ENCODE measurements at regions not wholly inside any gene's neighbourhood (a gene's known extent, or its start where the extent isn't known, plus 50 kb on each side); places are given as distances from the start of the nearest gene placed in this dataset.
"Not testable (repeated sequence)": the region's sequence is repeated elsewhere in the genome, so short reads cannot be mapped to it uniquely, and the experiment has no call there.

GRCh38 chr13:79607895-79608294, 126.9 kb downstream of the NDFIP2 start:
- not testable (repeated sequence) for DNase-seq (ENCODE audit: low read depth)
